Neural progenitor cell (in vitro differentiated cells): ENCODE measurements at regions not wholly inside any gene's neighbourhood (a gene's known extent, or its start where the extent isn't known, plus 50 kb on each side); places are given as distances from the start of the nearest gene placed in this dataset.

ENCODE experiments used
- EZH2 ChIP-seq: fragments of 200-600 bp; sonication (generic); IDR thresholded peaks from 2 replicates; pipeline ENCODE4 v1.6.1; 2017; ENCODE audit warnings: antibody characterized with exemption, mild to moderate bottlenecking, moderate library complexity
- TF ChIP-seq, protein P1 (sequence below): fragments of 200-600 bp; sonication (generic); IDR thresholded peaks from 2 replicates; pipeline ENCODE4 v1.5.1; 2017; ENCODE audit warnings: antibody characterized with exemption, mild to moderate bottlenecking

DNA sequence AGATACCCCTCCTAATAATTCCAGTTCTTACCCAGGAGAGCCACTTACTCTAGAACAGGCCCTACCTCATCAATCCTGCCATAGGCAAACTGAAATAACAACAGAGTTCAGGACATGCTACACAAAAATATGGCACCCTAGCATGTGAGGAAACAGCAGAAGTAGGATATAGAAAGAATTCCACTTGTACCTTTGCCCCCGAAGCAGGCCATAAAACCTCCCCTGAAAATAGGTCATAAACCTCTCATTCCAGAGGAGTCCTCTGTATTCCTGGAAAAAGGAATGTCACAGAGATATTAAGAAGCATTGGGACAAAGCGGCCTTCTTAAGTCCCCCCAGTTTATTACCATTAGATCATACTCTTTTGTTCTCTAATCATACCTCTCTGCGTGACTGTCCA is 504.3 kb upstream of the MARCKS start:
- TF ChIP-seq, protein P1, sequence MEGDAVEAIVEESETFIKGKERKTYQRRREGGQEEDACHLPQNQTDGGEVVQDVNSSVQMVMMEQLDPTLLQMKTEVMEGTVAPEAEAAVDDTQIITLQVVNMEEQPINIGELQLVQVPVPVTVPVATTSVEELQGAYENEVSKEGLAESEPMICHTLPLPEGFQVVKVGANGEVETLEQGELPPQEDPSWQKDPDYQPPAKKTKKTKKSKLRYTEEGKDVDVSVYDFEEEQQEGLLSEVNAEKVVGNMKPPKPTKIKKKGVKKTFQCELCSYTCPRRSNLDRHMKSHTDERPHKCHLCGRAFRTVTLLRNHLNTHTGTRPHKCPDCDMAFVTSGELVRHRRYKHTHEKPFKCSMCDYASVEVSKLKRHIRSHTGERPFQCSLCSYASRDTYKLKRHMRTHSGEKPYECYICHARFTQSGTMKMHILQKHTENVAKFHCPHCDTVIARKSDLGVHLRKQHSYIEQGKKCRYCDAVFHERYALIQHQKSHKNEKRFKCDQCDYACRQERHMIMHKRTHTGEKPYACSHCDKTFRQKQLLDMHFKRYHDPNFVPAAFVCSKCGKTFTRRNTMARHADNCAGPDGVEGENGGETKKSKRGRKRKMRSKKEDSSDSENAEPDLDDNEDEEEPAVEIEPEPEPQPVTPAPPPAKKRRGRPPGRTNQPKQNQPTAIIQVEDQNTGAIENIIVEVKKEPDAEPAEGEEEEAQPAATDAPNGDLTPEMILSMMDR, result no peak
- no peak for TF ChIP-seq EZH2
